Dermis blood vessel endothelial cell (primary cell): ENCODE measurements at regions not wholly inside any gene's neighbourhood (a gene's known extent, or its start where the extent isn't known, plus 50 kb on each side); places are given as distances from the start of the nearest gene placed in this dataset.

Experiments used
- DNase-seq: peaks from one replicate; pipeline ENCODE4 v3.0.0; 2010

GRCh38 chr10:131724169-131724545 is 176.7 kb upstream of the PPP2R2D start:
- no peak for DNase-seq

DNA sequence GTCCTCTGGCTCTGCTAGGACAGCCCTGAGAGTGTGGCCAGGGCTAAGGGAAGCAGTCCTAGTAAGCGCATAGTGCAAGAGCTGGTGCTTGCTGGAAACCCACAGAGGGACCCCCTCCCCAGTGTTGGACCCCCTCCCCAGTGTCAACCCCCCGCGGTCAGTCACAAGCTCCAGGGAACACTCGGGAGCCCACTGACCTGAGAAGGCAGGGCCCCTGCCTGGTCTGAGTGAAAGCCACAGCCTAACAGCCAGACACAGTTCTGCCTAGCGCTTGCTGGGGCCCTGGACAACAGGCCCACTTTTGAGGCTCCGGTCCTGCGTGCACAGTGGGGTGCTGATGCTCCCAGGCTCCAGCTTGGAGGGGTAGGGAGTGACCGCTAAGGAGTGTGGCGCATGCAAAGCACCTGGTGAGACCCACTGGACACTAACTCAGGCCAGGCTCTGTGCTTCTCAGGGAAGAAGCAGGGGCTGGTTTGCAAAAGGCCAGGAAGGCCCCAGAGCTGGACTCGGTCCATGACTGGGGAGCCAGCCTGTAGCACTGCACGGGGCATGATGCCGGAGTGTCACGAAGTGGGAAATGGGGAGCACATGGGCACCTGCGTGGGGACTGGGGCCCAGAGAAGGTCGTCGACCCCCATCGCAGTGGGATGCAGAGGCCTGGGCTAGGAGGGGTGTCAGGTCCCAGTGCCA is 175.8 kb upstream of the PPP2R2D start:
- no peak for DNase-seq

DNA sequence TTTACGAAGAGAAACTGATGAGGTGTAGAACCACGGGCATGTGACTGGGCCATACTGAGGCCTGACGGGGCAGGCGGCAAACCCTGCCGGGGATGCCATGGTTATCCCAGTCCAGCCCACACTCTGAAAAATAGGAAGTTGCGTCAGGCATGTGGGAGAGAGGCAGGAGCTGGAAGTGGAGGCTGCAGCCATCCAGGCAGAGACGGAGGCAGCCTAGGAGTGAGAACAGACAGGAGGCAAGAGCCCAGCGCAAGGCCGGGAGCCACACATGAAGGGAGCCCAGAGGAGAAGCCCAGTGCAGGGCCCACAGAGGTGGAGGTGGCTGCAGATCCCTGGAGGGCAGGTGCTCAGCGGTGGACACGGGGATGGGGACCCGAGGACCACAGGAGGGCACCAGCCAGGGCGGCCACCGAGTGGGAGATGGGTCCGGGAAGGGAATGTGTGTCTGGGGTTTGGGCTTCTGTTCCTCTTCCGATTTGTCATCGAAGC is 175.2 kb upstream of the PPP2R2D start:
- DNase-seq, result no peak

DNA sequence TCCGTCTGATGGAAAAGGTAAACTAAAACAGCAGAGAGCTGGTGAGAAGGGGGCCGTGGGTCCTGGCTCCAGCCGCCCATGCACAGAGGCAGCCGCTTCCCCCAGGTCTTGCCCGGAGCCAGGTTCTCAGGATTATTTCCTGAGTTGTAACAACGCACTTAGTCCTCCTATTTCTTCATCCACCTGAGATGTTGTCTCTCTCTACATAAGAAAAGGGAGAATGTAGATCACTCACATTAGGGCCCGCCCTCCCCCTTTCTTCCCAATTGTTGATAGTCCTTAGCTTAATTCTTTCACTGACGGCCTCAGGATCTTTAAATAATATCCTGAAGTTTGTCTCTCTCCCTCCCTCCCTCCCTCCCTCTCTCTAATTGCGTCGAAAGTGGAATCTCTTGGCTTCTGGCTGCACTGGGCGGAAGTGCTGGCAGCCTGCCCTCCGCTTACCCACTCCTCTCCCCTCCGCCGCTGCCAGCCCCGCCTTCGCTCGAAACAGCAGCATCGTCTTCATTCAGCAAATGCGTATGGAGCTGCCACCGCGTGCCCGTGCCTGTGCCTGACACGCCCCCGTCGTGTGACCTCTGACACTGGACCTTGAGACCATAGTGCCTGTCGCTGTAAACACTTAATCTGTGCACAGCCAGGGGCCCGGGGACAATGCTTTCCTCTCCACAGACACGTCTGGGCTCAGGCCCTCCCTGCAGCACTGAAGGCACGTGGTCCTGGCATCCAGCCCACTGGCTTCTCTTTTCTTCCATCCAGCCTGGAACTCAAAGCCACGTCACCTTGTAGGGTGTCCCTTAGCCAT is 174.5 kb upstream of the PPP2R2D start:
- no peak for DNase-seq

DNA sequence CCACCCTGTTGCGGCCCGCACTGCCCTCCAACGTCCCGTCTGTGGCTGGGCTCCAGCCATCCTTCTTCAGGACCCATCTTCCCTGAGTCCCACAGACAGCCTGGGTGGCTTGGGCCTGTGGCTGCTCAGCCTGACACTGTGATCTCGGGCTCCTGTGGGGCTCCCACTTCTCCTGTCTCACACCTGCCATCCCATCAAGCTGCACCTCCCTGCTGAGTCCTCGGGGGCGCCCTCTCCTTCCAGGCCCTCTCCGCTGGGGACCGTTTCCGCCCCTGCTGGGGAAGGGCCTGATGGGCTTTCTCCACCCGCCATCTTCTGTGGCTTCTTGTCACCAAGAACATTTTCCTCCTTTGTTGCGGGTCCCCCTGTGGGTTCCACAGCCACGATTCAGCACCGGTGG is 173.8 kb upstream of the PPP2R2D start:
- DNase-seq, result no peak

GRCh38 chr10:131727560-131727959 is 173.2 kb upstream of the PPP2R2D start:
- DNase-seq, result no peak

GRCh38 chr10:131728286-131729228 is 172.3 kb upstream of the PPP2R2D start:
- no peak for DNase-seq

GRCh38 chr10:131729361-131729760 is 171.4 kb upstream of the PPP2R2D start:
- no peak for DNase-seq

GRCh38 chr10:131729938-131730660 is 170.7 kb upstream of the PPP2R2D start:
- no peak for DNase-seq

GRCh38 chr10:131730771-131731497 is 169.9 kb upstream of the PPP2R2D start:
- DNase-seq, result no peak

GRCh38 chr10:131731780-131732630 is 168.8 kb upstream of the PPP2R2D start:
- no peak for DNase-seq

- DNase-seq, result no peak
These were observed 168.1 kb upstream of the PPP2R2D start for GRCh38 chr10:131732631-131733127.

DNA sequence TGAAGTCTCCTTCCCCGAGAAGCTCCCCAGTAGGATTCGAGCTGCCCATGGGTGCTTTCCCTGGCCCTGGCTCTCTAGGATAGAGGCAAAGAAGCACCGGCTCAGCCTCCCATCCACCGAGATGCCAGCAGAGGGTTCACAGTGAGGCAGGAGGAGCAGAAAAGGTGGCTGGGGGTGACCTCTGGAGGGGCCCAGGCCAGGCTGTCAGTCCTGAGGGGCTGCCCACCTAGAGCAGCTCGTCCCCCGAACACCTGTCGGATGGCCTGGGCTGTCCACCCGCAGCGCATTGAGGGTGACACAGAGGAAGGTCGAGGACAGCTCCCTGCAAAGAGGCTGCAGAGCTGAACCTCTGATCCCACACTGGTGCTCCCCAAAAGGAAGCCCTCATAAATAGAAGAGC is 167.2 kb upstream of the PPP2R2D start:
- no peak for DNase-seq

GRCh38 chr10:131735577-131735976 is 165.2 kb upstream of the PPP2R2D start:
- no peak for DNase-seq

DNA sequence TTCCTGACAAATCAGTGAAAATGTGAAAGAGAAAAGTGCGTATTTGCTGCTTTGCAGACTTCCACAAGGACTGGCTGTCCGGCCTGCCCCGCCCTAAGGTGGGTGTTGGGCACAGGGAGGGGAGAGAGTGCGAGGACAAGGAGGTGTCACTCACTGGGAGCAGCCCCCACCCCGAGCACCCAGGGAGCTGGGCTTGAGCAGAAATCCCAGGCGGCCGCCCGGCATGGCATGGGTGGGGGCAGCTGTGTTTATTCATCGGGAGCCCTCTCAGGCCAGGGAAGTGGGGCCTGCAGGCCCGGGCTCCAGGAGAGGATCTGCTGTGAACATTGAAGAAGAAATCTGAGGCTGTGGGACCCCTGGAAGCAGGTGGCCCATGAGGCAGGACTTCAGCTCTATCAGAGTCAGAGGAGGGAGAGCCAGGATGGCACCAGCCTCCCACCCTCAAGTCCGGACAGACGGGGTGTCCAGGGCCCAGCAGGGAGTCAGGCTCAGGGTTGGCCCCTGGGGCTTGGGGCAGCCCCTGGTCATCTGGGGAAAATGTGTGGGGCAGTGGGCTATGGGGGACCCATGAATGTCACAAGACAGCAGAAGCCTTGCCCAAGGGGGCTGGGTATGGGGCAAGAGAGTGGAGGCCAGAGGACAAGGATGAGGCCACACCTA is 164.4 kb upstream of the PPP2R2D start:
- DNase-seq, result no peak

- DNase-seq, result no peak
These were observed 163.0 kb upstream of the PPP2R2D start for GRCh38 chr10:131737543-131738395.

- no peak for DNase-seq
These were observed 162.4 kb upstream of the PPP2R2D start for GRCh38 chr10:131738396-131738735.

DNA sequence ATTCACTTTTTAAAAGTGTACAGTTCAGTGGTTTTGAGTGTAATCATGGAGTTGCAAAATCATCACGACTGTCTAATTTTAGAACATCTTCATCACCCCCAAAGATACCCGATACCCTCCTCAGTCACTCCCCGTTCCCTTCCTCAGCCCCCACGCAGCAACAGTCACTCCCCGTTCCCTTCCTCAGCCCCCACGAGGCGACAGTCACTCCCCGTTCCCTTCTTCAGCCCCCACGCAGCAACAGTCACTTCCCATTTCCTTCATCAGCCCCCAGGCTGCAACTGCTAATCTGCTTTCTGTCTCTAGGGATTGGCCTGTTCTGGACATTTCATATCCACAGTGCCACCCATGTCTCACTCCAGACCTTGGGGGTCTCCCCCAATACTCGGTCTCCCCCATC is 161.6 kb upstream of the PPP2R2D start:
- DNase-seq, result no peak

DNA sequence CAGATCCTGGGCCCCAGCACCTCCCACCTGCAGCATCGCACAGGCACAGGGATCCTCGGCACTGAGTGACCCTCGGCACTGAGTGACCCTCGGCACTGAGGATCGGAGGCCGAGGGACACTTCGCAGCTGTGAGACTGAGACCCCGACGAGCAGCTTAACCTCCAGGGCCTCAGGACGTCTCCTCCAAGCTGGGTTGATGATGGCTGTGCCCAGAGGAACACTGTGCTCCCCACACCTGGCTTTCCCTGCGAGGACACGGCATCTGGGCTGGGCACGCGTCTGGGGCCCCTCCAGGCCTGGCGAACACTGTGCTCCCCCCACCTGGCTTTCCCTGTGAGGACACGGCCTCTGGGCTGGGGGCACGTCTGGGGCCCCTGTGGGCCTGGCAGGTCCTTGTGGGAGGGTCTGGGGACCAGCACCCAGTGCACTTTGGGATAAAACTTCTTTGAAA is 158.3 kb upstream of the PPP2R2D start:
- no peak for DNase-seq
